Panc1 (cell line): ENCODE measurements at regions not wholly inside any gene's neighbourhood (a gene's known extent, or its start where the extent isn't known, plus 50 kb on each side); places are given as distances from the start of the nearest gene placed in this dataset.

Experiments used
- ATAC-seq: fragments of 200-7000 bp; cut with Tn5 transposase; 2 replicates; pipeline ENCODE4 v1.9.1; 2020; ENCODE audit warnings: mild to moderate bottlenecking, moderate library complexity
- BruUV-seq: library from RNA; stranded (reverse); fragments of 400-500 nt; replicated peaks from 2 replicates; lab custom pipeline; 2021; lab: Mats Ljungman, UMichigan
- CTCF ChIA-PET: fragments of 300-600 bp; sonication (Branson Sonifier 250); formaldehyde crosslinking; loops from one replicate; lab custom pipeline; 2022; ENCODE audit warnings: antibody characterized with exemption; lab: Charles Lee
- POLR2A ChIA-PET: fragments of 300-600 bp; sonication (Branson Sonifier 250); formaldehyde crosslinking; loops from one replicate; lab custom pipeline; 2022; ENCODE audit warnings: antibody characterized with exemption; lab: Charles Lee
- DNase-seq: peaks from one replicate; pipeline ENCODE4 v3.0.0-alpha.2; 2010; ENCODE audit warnings: low read depth, low spot score
- H3K27ac ChIP-seq: 2 replicates; pipeline ENCODE4 v1.5.1; 2011; ENCODE audit warnings: mild to moderate bottlenecking, low read length, inconsistent platforms
- H3K27me3 ChIP-seq: fragments of 200-500 bp; sonication (Bioruptor generic); 2 replicates; pipeline ENCODE4 v1.6.0; 2014; ENCODE audit warnings: low read length, inconsistent platforms; ENCODE audit not compliant: control insufficient read depth, insufficient read depth
- H3K36me3 ChIP-seq: fragments of 200-500 bp; sonication (Bioruptor generic); 2 replicates; pipeline ENCODE4 v1.5.1; 2014; ENCODE audit warnings: inconsistent platforms, mild to moderate bottlenecking, low read length, moderate library complexity; ENCODE audit not compliant: control insufficient read depth, insufficient read depth
- H3K4me1 ChIP-seq: 2 replicates; pipeline ENCODE4 v1.5.1; 2011; ENCODE audit warnings: inconsistent platforms, mild to moderate bottlenecking, low read length, moderate library complexity; ENCODE audit not compliant: control insufficient read depth, insufficient read depth
- H3K4me3 ChIP-seq, 2 experiments: 2 replicates each; pipeline ENCODE4 v1.5.1; 2011 to 2012; ENCODE audit warnings: low read depth in 2 of 2, low read length in 2 of 2, mild to moderate bottlenecking in 2 of 2, inconsistent platforms in 1 of 2, moderate library complexity in 1 of 2
- H3K9me3 ChIP-seq: fragments of 200-500 bp; sonication (Bioruptor generic); 2 replicates; pipeline ENCODE4 v1.5.1; 2014; ENCODE audit warnings: low read depth, mild to moderate bottlenecking, inconsistent platforms, low read length, moderate library complexity; ENCODE audit not compliant: control insufficient read depth, insufficient read depth
- CTCF ChIP-seq: fragments of 450-650 bp; IDR thresholded peaks from 2 replicates; pipeline ENCODE4 v1.5.1; 2017; ENCODE audit warnings: mild to moderate bottlenecking
- POLR2AphosphoS5 ChIP-seq: IDR thresholded peaks from 2 replicates; pipeline ENCODE4 v1.6.1; 2012; ENCODE audit warnings: mild to moderate bottlenecking, low read depth, low read length, moderate library complexity
- REST ChIP-seq, 2 experiments: IDR thresholded peaks; 2 replicates each; pipeline ENCODE4 v1.6.1; 2011 to 2012; ENCODE audit warnings: low read depth in 2 of 2, control low read depth in 1 of 2, low read length in 1 of 2, mild to moderate bottlenecking in 1 of 2, moderate library complexity in 1 of 2; ENCODE audit not compliant: insufficient read depth in 1 of 2
- SIN3A ChIP-seq: IDR thresholded peaks from 2 replicates; pipeline ENCODE4 v1.6.1; 2012; ENCODE audit warnings: low read depth, mild to moderate bottlenecking, low read length, moderate library complexity, borderline replicate concordance; ENCODE audit not compliant: insufficient read depth
- TCF7L2 ChIP-seq: IDR thresholded peaks from 2 replicates; pipeline ENCODE4 v1.6.1; 2011; ENCODE audit warnings: mild to moderate bottlenecking, low read depth, low read length, inconsistent platforms
- in situ Hi-C: cut with HindIII; loops from 2 replicates; pipeline ENCODE4 v1.10.0; 2016; ENCODE audit warnings: low sequenced_read_pairs, low pct_unique_long_range_greater_than_20kb
- intact Hi-C: fragments of 100-400 bp; cut with micrococcal nuclease; formaldehyde crosslinking; loops from one replicate; pipeline ENCODE4 v1.10.0; 2022; ENCODE audit not compliant: unreplicated experiment

GRCh38 chr10:111974325-111974724 is 209.2 kb downstream of the GPAM start:
- TF ChIP-seq TCF7L2 (no peak), SIN3A (no peak), CTCF (no peak), POLR2AphosphoS5 (no peak)
- no TSS peak for BruUV-seq
- POLR2A ChIA-PET, result no interaction called here
- intact Hi-C loops (no loop called here), in situ Hi-C loops (no loop called here)
- DNase-seq (no peak), ATAC-seq (no peak)
- Histone ChIP-seq H3K9me3 (no peaks in the 10 kb centered on the region), H3K27ac (no peak overlapping the region), H3K4me3 (no peak overlapping the region), H3K36me3 (no peaks in the 10 kb centered on the region), H3K27me3 (no peaks in the 10 kb centered on the region), H3K4me1 (no peaks in the 10 kb centered on the region)
- CTCF ChIA-PET, result no interaction called here

GRCh38 chr10:111976557-111976956 is 207.0 kb downstream of the GPAM start:
- ATAC-seq (no peak), DNase-seq (no peak)
- ChIA-PET POLR2A (no interaction called here), CTCF (no interaction called here)
- TF ChIP-seq TCF7L2 (no peak), CTCF (no peak), REST (IDR thresholded peaks at IDR 0.05; ENCODE audit: insufficient read depth in 1 of 2, low read depth in 2 of 2, low read length in 1 of 2) (no peak), SIN3A (no peak), POLR2AphosphoS5 (no peak)
- Histone ChIP-seq H3K36me3 (no peaks in the 10 kb centered on the region), H3K4me1 (no peaks in the 10 kb centered on the region), H3K27ac (no peak overlapping the region), H3K27me3 (no peaks in the 10 kb centered on the region), H3K4me3 (no peak overlapping the region), H3K9me3 (no peaks in the 10 kb centered on the region)
- in situ Hi-C loops, result no loop called here
- intact Hi-C loops, result no loop called here
- no TSS peak for BruUV-seq

GRCh38 chr10:111984057-111984456 is 199.5 kb downstream of the GPAM start:
- Histone ChIP-seq H3K9me3 (no peaks in the 10 kb centered on the region), H3K27me3 (peaks cover 2% of the 10 kb centered on the region; the same call in 1 of the 2 replicates), H3K36me3 (no peaks in the 10 kb centered on the region), H3K4me3 (no peak overlapping the region), H3K4me1 (no peaks in the 10 kb centered on the region), H3K27ac (no peak overlapping the region)
- ChIA-PET CTCF (no interaction called here), POLR2A (no interaction called here)
- TF ChIP-seq CTCF (no peak), POLR2AphosphoS5 (no peak), SIN3A (no peak), REST (IDR thresholded peaks at IDR 0.05; ENCODE audit: insufficient read depth in 1 of 2, low read depth in 2 of 2, low read length in 1 of 2) (no peak), TCF7L2 (no peak)
- DNase-seq (no peak), ATAC-seq (no peak)
- in situ Hi-C loops, result no loop called here
- intact Hi-C loops, result no loop called here
- BruUV-seq, result no TSS peak
